Dermis blood vessel endothelial cell (primary cell): ENCODE measurements at regions not wholly inside any gene's neighbourhood (a gene's known extent, or its start where the extent isn't known, plus 50 kb on each side); places are given as distances from the start of the nearest gene placed in this dataset.

Source experiments
- DNase-seq: peaks from one replicate; pipeline ENCODE4 v3.0.0; 2010

DNA sequence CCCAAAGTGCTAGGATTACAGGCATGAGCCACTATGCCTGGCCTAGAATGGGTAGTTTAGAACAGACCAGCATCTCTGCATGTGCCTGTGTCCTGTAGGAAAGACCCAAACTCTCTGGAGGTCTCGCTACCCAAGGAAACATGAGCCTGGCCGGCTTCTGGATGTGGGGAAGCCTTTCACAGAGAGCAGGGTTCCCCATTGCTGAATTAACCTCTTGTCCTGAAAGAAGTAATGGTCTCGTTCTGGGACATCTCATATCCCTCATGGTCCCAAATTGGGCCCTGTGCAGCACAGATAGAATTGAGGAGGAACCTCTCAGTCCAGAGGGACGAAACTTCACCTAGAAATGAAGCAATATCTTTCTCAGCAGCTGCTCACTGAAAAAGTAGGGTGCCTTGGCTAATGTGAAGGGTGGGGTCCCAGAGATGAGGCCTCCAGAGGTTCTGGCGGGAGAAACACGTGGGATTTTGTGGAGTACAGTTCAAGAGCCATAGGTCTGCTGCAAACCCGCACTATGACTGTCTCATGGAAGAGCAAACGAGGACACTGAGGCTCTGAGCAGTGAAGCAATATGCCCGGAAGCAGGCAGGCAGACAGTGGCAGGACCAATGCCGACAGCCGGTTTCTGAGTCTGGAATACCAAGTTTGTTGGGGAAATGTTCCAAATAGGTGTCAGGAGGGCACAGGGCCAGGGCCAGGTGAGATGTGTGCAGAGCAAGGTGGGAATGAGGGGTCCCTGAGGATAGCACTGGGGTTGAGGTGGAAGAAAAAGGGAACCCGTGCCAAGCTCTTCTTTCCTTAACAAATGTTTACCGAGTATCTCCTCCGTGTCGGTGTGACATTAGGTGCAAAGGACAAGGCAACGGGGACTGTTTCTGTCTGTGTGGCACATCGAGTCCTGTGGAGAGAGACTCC, 121.0 kb upstream of the TWIST2 start:
- DNase-seq, result no peak

DNA sequence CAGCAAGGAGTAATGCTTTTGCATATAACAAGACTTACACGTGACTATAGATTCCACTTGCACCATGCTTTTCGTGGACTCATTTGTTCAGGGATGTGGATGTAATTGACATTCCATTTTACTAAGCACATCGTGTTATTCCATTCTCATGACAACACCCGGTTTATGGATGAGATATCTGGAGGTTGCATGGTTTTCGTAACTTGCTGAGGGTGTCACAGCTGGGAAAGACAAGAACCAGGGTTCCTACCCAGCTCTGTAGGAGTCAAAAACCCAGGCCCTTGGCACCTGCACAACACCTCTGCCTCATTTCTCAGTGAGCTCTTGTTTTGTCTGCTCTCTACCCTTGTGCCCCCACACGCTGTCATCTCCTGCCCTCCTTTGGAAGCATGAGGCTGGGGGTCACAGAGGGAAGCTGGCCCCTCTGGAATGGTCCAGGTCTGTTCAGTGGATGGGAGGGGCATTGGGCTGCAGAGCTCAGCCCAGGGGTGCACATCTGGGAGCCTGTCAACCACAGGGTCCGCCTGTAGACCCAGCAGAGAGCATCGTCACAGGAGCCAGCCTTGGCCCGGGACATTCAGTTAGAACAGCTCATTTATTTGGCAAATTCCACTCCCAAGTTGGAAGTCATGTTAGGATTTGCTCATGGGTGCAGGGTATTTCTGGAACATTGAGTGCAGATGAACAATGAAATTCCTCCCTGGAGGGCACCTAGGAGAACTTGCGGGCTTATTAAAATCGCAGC, 120.1 kb upstream of the TWIST2 start:
- no peak for DNase-seq

GRCh38 chr2:238728330-238729260, 119.3 kb upstream of the TWIST2 start:
- DNase-seq, result no peak

- DNase-seq, result no peak
Observed at GRCh38 chr2:238729261-238729935, 118.5 kb upstream of the TWIST2 start.

- no peak for DNase-seq
Observed at GRCh38 chr2:238730001-238730669, 117.8 kb upstream of the TWIST2 start.

DNA sequence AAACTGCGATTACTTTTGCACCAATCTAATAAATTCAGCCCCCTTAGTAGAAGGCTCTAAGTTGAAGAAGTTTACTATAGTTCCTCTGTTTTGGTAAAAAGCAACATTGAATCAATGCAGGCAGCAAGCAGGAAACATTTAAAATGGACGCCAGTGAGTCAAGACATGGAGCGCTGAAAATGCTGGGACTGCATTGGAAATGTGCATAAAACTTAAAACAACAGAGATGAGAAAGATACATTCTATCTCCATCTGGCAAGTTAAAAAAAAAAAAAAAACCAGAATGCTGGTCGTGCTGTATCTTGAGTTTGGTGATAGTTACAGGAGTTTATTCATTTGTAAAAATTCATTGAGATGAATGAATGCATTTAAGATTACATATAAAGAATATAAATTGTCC, 117.0 kb upstream of the TWIST2 start:
- DNase-seq, result no peak

- DNase-seq, result no peak
Observed at GRCh38 chr2:238731961-238732360, 115.9 kb upstream of the TWIST2 start.

GRCh38 chr2:238738917-238739316, 109.0 kb upstream of the TWIST2 start:
- no peak for DNase-seq

GRCh38 chr2:238739668-238740067, 108.2 kb upstream of the TWIST2 start:
- DNase-seq, result no peak

DNA sequence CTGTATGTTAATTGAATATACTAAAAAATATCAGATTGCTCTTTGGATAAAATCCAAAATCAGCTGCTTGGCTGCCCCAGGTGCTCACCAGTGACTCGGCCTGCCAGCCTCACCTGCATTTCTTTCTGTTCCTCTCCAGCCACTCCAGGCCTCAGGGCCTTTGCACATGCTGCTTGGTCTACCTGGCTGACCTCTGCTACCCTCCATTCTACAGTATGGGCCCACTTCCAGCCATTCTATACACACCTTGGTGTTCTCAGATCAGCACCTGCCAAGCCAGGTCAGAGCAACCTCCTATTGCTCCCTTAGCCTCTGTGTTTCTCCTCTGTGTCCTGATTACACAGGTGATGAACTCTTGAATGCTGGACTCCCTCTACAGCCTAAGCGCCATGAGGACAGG, 106.6 kb upstream of the TWIST2 start:
- no peak for DNase-seq

DNA sequence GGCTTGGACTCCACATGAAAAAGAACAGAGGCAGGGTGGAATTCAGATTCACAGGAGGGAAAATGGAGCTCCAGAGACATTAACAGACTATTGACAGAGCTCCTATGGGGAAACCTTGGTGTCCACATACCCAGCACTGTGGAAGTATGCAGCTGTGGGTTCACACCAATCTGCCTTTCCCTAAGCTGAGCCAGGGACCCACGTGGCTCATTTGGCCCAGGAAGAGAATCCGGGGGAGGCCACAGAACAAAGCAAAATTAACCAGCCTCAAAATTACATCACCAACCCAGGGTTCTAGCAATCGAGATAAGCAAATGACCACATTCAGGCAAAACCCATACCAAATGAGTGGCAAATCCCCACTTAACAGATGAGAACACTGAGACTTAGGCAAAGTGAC, 105.8 kb upstream of the TWIST2 start:
- DNase-seq, result no peak

DNA sequence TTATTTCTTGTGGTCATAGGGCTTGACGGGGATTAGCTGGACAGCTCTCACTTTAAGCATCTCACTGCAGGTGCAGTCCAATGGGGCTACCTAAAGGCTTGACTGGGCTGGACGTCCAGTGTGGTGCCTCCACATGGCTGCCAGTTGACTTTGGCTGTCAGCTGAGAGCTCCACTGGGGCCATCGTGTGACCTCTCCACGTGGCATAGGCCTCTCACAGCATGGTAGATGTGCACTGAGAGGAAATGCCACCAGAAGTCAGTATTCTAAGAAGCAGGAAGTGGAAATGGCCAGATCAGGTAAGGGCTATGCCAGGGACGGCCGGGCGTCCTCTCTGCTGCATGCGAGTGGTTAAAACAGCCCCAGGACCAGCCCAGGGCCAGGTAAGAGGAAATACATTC, 105.2 kb upstream of the TWIST2 start:
- DNase-seq, result no peak

GRCh38 chr2:238743243-238744065, 104.4 kb upstream of the TWIST2 start:
- no peak for DNase-seq

GRCh38 chr2:238744951-238745350, 102.9 kb upstream of the TWIST2 start:
- no peak for DNase-seq

GRCh38 chr2:238745997-238746396, 101.9 kb upstream of the TWIST2 start:
- DNase-seq, result no peak

DNA sequence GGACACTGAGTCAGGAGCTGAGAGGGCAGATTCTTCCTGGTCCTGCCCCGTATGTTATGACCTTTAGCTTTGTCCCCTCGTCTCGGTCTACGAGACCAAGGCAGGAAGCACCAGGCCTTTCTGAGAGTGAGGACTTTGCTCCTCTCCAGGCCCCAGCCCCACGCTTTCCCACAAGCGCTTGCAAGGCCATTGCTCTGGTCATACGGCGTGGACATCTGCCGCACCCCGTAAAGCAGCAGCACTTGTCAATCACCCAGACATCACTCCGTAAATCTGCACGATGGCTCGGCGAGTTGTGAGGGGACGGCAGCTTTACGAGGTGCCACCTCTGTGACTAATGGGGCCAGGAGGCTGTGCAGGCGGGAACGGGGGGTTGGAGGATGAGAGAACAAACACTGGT, 100.8 kb upstream of the TWIST2 start:
- DNase-seq, result no peak

- no peak for DNase-seq
Observed at GRCh38 chr2:238747557-238747956, 100.3 kb upstream of the TWIST2 start.

DNA sequence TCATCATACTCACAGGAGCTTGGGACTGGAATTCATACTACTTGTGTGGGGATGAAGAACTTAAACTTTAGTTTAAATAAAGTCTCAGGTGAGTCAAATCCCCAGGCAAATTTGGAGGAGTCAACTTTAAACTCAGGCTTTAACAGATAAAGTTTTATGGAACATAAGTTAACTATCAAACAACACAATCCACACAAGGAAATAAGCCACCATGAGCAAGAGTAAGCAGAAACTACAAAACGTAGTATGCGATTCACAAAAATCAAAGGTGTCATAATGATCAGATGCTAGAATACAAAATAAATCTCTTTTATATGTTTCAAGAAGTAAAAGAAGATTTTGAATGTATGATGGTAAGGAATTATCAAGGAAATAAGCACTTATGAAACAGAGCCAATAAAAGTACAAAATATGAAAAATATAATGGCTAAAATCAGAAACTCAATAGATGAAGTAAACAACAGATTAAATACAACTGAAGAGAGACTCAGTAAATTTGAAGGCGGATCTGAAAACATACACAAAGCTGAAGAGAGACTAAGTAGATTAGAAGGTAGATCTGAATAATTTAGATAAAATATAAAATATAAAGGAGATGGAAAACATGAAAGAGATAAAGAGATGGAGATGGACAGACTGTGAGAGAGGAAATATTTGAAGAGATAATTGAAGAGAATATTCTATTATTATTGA, 97.5 kb upstream of the TWIST2 start:
- DNase-seq, result no peak

- DNase-seq, result no peak
Observed at GRCh38 chr2:238754259-238754658, 93.6 kb upstream of the TWIST2 start.

DNA sequence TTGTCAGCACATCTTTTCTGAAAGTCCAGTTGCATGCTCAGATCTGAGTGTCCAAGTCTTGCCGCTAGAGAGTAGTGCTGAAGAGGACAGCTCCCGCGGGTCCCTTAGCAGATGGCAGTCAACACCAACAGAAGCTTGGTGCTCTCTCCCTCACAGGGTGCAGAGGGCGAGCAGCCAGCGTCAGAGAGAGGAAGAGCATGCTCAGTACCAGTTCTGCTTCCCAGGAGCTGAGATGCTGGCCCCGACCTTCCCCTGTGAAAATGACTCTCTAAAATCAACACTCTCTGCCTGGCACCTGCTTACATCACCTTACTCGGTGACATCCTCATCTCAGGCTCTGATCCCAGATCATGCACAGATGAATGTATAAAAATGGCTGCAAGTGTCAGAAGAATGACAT, 86.0 kb upstream of the TWIST2 start:
- peak; percentile 30 for DNase-seq
